Neutrophil (primary cell): ENCODE measurements at regions not wholly inside any gene's neighbourhood (a gene's known extent, or its start where the extent isn't known, plus 50 kb on each side); places are given as distances from the start of the nearest gene placed in this dataset.

Source experiments
- H3K27ac ChIP-seq: fragments of 200-600 bp; sonication (generic); 2 replicates; pipeline ENCODE4 v1.5.1; 2016; ENCODE audit warnings: mild to moderate bottlenecking, moderate library complexity
- H3K27me3 ChIP-seq: fragments of 200-600 bp; sonication (generic); 2 replicates; pipeline ENCODE4 v1.6.0; 2016; ENCODE audit warnings: mild to moderate bottlenecking
- H3K36me3 ChIP-seq: fragments of 200-600 bp; sonication (generic); 2 replicates; pipeline ENCODE4 v1.5.1; 2017
- H3K4me1 ChIP-seq, 2 experiments: fragments of 200-600 bp in 1 of 2; sonication (generic) in 1 of 2; 1 replicate in 1 of 2; 2 replicates in 1 of 2; pipeline versions ENCODE4 v1.5.1 to v1.6.1; 2013 to 2016; ENCODE audit warnings: low read depth in 1 of 2, low read length in 1 of 2, mild to moderate bottlenecking in 1 of 2, moderate library complexity in 1 of 2; ENCODE audit not compliant: control insufficient read depth in 1 of 2, insufficient read depth in 1 of 2
- H3K4me3 ChIP-seq, 2 experiments: fragments of 200-600 bp in 1 of 2; sonication (generic) in 1 of 2; 1 replicate in 1 of 2; 2 replicates in 1 of 2; pipeline ENCODE4 v1.5.1; 2013 to 2016; ENCODE audit warnings: low read depth in 1 of 2, low read length in 1 of 2, mild to moderate bottlenecking in 1 of 2, moderate library complexity in 1 of 2
- H3K9me3 ChIP-seq: fragments of 200-600 bp; sonication (generic); 2 replicates; pipeline ENCODE4 v1.5.1; 2016
- CTCF ChIP-seq: fragments of 200-600 bp; sonication (generic); IDR thresholded peaks from 2 replicates; pipeline ENCODE4 v1.5.1; 2016; ENCODE audit warnings: antibody characterized with exemption

GRCh38 chr5:147046894-147047293 is 168.3 kb upstream of the PPP2R2B start:
- Histone ChIP-seq H3K27ac (no peak overlapping the region), H3K36me3 (no peaks in the 10 kb centered on the region), H3K27me3 (no peaks in the 10 kb centered on the region), H3K4me3 (no peak overlapping the region), H3K4me1 (no peaks in the 10 kb centered on the region), H3K9me3 (no peaks in the 10 kb centered on the region)
- TF ChIP-seq CTCF, result no peak

GRCh38 chr5:147049764-147050163 is 171.2 kb upstream of the PPP2R2B start:
- Histone ChIP-seq H3K27ac (no peak overlapping the region), H3K36me3 (no peaks in the 10 kb centered on the region), H3K9me3 (no peaks in the 10 kb centered on the region), H3K4me3 (no peak overlapping the region), H3K27me3 (no peaks in the 10 kb centered on the region), H3K4me1 (no peaks in the 10 kb centered on the region)
- TF ChIP-seq CTCF, result no peak

- no peaks in the 10 kb centered on the region for H3K36me3 ChIP-seq
- TF ChIP-seq CTCF, result no peak
These were observed 171.6 kb upstream of the PPP2R2B start for GRCh38 chr5:147050172-147050571.

GRCh38 chr5:147051193-147051592 is 172.6 kb upstream of the PPP2R2B start:
- Histone ChIP-seq H3K27ac (no peak overlapping the region), H3K36me3 (no peaks in the 10 kb centered on the region), H3K4me1 (no peaks in the 10 kb centered on the region), H3K27me3 (no peaks in the 10 kb centered on the region), H3K9me3 (no peaks in the 10 kb centered on the region), H3K4me3 (no peak overlapping the region)
- TF ChIP-seq CTCF, result no peak

More at GRCh38 chr5:147050172-147050571, 171.6 kb upstream of the PPP2R2B start:
- H3K4me1 ChIP-seq, result no peaks in the 10 kb centered on the region
- H3K27me3 ChIP-seq, result no peaks in the 10 kb centered on the region
- no peak overlapping the region for H3K27ac ChIP-seq
- H3K9me3 ChIP-seq, result no peaks in the 10 kb centered on the region
- no peak overlapping the region for H3K4me3 ChIP-seq

GRCh38 chr5:147052519-147052918 is 174.0 kb upstream of the PPP2R2B start:
- TF ChIP-seq CTCF, result no peak
- H3K4me3 ChIP-seq, result no peak overlapping the region
- no peaks in the 10 kb centered on the region for H3K9me3 ChIP-seq

More at GRCh38 chr5:147052519-147052918, 174.0 kb upstream of the PPP2R2B start:
- no peaks in the 10 kb centered on the region for H3K36me3 ChIP-seq
- H3K27ac ChIP-seq, result no peak overlapping the region
- H3K4me1 ChIP-seq, result no peaks in the 10 kb centered on the region
- no peaks in the 10 kb centered on the region for H3K27me3 ChIP-seq
